HL-60 (cell line): ENCODE measurements at regions not wholly inside any gene's neighbourhood (a gene's known extent, or its start where the extent isn't known, plus 50 kb on each side); places are given as distances from the start of the nearest gene placed in this dataset.

ENCODE experiments used
- CTCF ChIP-seq: IDR thresholded peaks from one replicate; pipeline ENCODE4 v1.5.1; 2011; ENCODE audit warnings: low read length, control low read depth, inconsistent platforms; ENCODE audit not compliant: insufficient read depth
- POLR2AphosphoS5 ChIP-seq: IDR thresholded peaks from 2 replicates; pipeline ENCODE4 v1.6.1; 2012; ENCODE audit warnings: low read depth

- TF ChIP-seq CTCF, result no peak
- no peak for TF ChIP-seq POLR2AphosphoS5
Measured at GRCh38 chr16:85539084-85539483, 74.0 kb upstream of the GSE1 start.
